NOMO-1 treated with dmso at 0.1 percent for 144 hours (cell line): ENCODE measurements at regions not wholly inside any gene's neighbourhood (a gene's known extent, or its start where the extent isn't known, plus 50 kb on each side); places are given as distances from the start of the nearest gene placed in this dataset.
"Not testable (repeated sequence)": the region's sequence is repeated elsewhere in the genome, so short reads cannot be mapped to it uniquely, and the experiment has no call there.

Source experiments
- DNase-seq: peaks from one replicate; lab custom pipeline; 2025; ENCODE audit not compliant: unreplicated experiment; lab: John Stamatoyannopoulos, UW

GRCh38 chrX:1767026-1767425, 152.2 kb downstream of the ASMT start:
- no peak for DNase-seq

DNA sequence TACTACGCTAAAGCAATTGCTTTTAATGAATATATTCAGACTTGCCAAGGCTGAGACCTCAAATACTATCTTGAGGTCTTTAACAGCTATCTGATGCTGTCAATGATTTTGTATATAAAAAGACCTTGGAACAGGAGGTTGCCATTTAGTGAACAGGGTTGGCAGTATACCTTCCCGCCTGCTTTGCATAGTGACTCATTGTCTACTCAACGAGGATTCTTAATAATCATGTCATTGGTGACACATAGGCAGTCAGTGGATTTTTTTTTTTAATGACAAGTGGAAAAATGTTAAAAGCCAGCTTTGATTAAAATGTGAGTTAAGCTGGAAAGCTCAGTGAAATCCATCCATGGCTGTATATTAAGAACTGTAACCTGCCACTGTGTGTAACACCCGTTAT, 164.0 kb downstream of the ASMT start:
- DNase-seq = no peak

DNA sequence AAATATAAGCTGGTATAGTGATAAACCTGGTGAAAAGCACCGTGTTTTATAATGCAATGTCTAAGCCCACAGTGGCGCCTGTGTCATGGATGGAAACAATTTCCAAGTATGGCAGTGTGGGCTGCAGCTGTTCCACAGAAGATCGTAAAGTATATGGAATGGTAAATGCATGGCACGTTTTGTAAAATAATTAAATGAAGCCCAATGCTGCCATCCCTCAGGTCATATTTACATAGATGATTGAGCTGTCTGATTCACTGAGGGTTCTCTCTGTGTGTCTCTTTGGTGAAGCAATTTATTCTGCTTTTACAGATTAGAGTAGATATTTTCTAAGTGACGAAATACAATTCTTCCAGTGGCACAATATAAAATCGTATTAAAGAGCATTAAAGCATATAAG, 164.8 kb downstream of the ASMT start:
- DNase-seq = no peak

DNA sequence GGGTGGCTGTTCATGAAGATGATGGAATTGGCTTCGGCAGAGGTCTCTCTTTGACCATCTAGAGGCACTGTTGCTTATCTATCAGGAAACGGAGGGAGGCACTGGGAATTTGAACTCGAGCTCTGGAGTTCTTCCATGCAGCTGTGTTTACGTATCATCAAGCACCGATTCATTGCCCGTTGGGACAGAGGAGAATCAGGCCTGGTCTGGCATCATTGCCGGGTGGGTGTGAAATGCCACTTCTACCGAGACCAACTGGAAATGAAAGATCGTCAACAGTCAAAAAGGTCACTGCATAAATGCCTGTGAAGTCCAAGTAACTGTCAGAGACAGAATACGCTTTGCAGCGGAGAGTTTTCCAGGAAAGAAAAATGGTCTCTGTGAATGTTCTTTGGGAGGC, 166.9 kb downstream of the ASMT start:
- DNase-seq = no peak

DNA sequence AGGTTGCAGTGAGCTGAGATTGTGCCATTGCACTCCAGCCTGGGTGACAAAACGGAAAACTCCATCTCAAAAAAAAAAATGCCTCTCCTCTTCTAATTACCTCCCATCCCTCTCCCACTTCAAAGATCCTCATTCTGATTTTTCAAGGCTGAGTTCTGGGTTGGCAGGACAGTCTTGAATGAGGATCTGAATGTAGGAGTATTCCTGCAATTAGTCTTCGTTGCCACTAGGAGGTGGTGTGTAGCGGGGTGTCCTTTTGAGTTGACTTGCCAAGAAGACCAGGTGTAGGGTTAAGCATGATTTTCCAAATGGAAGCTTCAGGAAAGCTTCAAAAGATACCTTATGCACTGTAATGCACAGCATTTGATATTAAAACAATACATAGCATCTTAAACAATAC, 169.9 kb downstream of the ASMT start:
- DNase-seq = no peak

DNA sequence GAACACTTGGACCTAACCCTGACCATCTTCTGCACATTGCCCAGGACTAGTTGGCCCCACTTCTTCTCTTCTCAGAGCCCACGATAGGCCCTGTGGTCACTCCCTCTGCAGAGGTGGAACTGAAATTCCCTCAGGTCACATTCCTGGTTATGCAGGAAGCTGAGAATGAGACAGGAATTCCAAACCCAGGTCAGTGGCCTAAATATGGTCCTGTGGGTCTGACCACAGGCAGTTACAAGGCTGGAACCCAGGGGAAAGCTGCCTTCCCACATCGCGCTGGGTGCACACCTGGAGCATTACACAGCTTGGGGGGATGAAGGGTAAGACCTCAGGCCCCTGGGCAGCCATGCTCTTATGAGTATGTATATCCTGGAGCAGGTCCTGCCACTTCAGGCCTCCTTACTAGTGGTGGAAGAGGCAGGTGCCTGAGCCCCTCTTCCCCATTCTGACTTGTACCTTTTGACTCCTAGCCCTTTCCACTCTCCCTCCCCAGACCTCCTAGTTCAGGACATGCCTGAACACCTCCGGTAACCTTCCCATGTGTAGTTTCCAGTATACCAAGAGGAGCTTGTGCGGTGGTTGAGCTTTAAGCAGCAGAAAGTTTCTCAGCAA, 173.5 kb downstream of the ASMT start:
- no peak for DNase-seq

DNA sequence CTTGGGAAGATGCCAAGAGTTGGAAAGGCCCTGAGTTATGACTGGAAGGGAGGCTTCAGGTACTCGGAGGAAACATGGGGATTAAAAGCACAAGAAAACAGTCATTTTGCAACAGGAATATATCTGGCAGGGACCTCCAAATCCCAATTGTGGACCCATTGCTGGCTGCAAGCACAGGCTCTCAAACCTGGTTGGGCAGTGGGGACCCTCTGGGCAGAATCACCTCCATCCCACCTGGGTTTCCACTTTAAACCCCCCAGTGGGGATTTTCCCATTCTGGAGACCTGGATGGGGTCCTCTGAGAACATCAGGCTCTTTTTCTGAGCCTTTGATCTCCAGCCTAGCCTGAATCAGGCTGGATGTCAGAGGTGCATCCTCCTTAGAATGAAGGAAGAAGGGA, 177.8 kb downstream of the ASMT start:
- DNase-seq = no peak

DNA sequence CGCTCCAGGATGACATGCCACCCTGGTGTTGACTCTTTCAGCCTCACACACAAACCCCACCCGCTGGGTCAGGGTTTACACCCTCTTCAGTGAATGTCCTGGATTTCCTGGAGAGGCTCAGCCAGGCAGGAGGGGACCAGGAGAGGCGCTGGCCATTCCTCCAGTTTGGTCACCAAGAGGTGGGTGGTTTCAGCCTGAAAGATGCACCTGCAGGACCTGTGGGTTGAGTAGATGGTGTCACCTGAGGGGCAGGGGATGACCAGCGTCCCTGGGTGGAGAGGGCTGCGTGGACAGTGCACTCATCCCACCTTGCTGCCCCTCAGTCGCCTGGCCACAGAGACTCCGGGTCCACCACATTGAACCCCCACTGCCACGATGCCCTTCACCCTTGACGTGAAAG, 179.7 kb downstream of the ASMT start:
- no peak for DNase-seq

- DNase-seq = no peak
Observed at GRCh38 chrX:1802912-1803311, 188.1 kb downstream of the ASMT start.

GRCh38 chrX:1803741-1804140, 188.9 kb downstream of the ASMT start:
- no peak for DNase-seq

DNA sequence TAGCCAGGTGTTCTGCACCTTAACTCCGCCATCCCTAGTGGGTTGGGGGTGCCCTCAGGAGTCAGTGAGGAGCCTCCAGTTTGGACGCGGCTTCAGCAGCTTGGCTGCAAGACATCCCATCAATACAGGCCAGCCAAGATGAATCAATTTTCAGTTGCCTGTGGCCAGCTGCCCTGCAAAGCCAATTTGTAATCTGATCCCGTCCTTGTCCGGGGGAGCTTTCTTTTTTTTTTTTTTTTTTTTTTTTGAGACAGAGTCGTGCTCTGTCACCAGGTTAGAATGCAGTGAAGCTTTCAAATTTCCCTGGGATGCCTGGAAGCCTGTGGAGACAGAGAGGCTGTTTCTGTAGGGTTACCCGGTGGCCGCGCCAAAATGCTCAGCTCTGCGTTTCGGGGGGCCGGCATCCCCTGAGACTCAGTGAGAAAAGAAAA, 192.5 kb downstream of the ASMT start:
- no peak for DNase-seq

- DNase-seq = no peak
Observed at GRCh38 chrX:1809581-1809980, 194.7 kb downstream of the ASMT start.

DNA sequence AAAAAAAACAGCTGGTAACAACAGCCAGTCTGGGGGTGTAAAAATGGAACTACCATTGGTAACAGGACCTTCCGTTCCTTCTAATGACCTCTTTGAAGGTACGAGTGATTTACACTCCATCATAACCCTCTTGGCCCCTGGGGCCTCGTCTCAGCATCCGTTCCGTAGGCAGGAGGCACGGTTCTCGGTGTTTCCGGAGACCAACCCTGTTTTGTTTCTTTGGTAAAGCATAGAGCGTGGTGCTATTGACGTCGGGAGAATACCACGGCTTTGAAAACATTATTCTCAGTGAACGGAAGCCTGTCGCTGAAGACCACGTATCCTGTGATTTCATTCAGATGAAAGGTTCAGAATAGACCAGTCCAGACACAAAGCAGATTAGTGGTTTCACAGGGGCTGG, 198.9 kb downstream of the ASMT start:
- no peak for DNase-seq

GRCh38 chrX:1815456-1816175, 200.8 kb downstream of the ASMT start:
- no peak for DNase-seq

DNA sequence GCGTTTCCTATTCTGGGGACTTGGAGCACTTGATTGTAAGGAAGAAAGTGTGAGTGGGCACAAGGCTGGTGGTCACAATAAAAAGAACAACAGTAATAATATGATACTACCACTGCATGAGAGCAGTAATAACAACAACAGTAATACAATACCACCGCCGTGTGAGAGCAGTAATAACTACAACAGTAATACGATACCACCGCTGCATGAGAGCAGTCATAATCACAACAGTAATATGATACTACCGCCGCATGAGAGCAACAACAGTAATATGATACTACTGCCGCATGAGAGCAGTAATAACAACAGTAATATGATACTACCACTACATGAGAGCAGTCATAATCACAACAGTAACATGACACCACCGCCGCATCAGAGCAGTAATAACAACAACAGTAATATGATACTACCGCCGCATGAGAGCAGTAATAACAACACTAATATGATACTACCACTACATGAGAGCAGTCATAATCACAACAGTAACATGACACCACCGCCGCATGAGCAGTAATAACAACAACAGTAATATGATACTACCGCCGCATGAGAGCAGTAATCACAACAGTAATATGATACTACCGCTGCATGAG, 201.6 kb downstream of the ASMT start:
- not testable (repeated sequence) for DNase-seq

DNA sequence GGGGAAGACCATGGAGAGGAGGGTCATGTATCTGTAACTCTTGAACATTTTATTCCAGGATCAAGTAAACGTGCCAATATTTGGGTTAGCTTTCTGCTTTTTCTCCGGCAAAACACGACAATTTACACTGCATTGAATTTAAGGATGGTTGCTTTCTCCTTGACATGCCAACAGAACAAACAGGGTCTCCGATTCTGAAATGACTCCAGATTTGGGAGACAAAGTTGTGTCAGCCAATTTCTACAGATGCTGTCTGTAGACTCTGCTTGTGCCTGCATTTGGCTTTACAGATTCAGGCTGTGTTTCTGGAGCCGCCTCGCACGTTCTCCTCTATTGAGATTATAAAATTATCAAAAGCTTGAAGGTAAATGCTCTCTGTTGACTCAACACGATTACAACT, 207.0 kb downstream of the ASMT start:
- DNase-seq = no peak

GRCh38 chrX:1824855-1825254, 210.0 kb downstream of the ASMT start:
- no peak for DNase-seq

- DNase-seq = no peak
Observed at GRCh38 chrX:1833656-1834360, 218.9 kb downstream of the ASMT start.

GRCh38 chrX:1835056-1835455, 220.2 kb downstream of the ASMT start:
- DNase-seq = no peak

DNA sequence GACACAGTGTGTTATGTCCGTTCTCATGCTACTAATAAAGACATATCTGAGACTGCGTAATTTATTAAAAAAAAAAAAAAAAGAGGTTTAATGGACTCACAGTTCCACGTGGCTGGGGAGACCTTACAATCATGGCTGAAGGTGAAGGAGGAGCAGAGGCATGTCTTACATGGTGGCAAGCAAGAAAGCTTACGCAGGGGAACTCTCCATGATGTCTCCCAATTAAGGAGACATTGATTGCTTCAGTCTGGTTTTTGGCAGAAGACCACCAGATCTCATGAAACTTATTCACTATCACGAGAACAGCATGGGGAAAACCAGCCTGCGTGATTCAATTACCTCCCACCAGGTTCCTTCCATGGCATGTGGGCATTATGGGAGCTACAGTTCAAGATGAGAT, 221.8 kb downstream of the ASMT start:
- no peak for DNase-seq

- no peak for DNase-seq
Observed at GRCh38 chrX:1841746-1842145, 226.9 kb downstream of the ASMT start.

- DNase-seq = not testable (repeated sequence)
Observed at GRCh38 chrX:1847000-1847399, 232.1 kb downstream of the ASMT start.
